Activated CD8-positive, alpha-beta memory T cell treated with anti-CD3 and anti-CD28 coated beads, Interleukin-2, amount 50 U/mL, for 48 hours (primary cell): ENCODE measurements at regions not wholly inside any gene's neighbourhood (a gene's known extent, or its start where the extent isn't known, plus 50 kb on each side); places are given as distances from the start of the nearest gene placed in this dataset.

ENCODE experiments used
- DNase-seq: peaks from one replicate; pipeline ENCODE4 v3.0.0-alpha.2; 2020

DNA sequence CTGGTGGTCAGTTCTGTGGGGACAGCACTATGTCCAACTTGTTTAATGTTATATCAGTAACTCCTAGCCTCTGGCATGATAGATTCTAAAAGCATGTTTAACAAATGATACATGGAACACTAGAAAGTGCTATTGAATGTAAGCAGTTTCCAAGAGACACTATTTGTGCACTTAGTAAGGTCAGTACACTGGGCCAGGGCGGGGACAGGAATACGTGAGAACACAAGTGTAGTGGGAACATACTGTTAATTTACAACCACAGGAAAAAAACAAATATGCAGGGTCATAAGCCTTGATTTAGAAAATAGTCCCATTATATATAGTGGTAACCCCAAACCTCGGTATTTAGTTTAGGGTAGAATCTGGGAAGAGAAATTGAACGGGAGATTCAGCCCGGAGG, 88.9 kb upstream of the SLC38A2 start:
- no peak for DNase-seq

DNA sequence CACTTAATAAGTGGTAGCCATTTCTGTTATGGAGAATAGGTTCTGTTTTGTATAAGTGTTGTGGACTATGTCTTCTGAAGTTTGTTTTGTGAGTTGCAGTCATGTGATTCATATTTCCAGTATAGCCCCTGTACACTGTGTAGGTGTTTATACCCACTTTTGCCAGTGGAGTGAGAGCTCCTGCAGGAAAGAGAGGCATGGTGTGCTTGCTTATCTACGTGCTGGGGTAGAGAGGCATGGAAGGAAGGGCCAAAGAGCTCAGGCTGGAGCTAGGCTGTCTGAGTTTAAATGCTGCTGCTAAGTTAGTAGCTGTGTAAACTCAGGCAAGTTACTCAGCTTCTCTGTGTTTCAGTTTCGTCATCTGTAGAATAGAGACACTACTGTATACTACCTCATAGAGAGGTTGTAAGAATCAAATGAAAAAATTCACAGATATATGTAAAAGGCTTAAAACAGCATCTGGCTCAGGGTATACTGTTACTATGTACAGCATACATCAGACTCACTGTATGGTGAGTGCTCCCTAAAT, 88.2 kb upstream of the SLC38A2 start:
- DNase-seq, result no peak

DNA sequence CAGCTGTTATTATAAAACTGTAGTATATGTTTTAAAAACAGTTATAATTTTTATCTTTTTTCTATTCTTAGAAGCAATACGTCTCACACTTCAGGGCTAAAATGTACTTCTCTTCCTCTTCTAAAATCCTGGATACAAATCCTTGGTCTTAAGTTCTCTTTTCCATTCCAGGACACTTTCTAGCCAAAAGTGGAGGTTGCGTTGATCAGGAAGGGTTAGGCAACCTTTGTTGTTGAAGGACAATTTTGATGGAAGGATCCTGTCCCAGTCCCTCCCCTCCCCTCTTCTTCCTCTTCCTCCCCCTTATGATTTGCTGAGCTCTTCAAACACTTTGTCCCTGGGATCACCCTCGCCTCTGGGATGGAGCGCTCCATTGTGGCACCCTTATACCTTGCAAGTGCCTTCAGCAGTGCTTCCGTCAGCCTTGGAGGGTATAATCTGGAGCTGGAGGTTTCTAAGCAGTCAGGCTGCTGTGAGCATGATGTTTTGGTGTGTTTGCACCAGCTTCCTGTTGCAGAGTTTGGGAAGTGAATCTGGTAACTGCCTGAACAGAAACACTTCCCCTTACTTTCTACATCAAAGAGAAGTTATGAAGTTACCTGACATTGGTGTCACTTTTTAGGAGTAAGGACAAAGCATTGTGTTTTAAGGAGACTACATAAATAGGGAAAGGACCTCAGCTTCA, 87.4 kb upstream of the SLC38A2 start:
- no peak for DNase-seq

DNA sequence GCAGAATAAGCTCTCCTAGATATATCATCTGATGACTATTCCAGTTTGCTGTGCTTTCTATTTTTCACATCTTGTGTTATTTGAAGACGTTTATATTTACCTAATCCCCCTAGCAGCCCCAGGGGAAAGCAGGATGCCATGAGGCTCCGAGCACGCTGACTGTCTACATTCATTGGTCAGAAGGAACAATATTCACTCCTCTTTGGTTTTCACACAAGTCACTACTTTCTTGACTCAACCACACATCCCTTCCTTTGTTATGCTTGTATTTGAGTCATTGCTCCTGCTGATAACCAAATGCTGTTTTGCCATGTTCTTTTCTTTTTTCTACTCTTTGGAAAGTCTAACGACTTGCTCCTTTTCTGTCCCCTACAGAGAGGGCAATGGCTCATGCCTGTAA, 86.5 kb upstream of the SLC38A2 start:
- DNase-seq, result no peak

DNA sequence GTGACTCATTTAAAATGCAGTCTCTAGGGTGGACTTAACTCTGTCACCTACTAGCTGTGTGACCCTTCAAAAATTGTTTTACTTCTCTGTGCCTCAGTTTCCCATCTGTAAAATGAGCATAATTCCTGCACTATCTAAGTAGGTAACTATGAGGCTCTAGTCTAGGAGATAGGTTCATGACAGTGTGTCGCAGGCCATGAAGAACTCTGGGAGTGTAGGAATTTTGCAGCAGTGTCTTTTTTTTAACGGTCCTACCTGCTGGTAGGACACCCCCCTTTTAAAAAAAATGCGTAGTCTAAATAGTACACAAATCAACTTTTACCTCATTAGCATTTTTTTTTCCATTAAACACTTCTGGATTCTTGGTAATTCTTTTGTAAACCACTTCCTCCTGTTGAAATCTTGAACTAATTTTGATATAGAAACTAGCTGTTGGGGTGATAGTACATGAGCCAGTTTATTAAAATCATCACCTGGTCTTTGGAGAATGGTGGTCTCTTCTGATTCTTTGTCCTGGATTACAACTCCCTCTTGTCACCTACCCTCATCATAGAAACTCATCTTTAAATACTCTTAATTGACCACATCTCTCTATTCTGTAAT, 86.0 kb upstream of the SLC38A2 start:
- no peak for DNase-seq

DNA sequence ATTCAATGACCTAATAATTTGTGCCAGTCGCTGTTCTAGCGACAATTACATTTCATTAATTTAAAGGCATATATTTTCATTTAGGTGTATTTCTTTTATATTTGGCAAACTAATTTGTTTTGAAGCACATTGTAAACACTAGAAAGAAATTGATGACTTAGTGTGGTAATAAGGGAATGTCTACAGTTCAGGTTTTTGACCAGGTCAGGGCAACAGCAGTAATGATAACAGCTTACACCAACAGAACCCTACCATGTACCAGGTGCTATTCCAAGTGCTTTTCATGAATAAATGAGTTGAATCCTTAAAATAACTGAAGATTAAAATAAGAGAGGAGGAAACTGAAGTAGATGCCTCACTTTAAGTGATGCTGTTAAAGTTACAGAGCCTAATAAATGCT, 85.4 kb upstream of the SLC38A2 start:
- no peak for DNase-seq

DNA sequence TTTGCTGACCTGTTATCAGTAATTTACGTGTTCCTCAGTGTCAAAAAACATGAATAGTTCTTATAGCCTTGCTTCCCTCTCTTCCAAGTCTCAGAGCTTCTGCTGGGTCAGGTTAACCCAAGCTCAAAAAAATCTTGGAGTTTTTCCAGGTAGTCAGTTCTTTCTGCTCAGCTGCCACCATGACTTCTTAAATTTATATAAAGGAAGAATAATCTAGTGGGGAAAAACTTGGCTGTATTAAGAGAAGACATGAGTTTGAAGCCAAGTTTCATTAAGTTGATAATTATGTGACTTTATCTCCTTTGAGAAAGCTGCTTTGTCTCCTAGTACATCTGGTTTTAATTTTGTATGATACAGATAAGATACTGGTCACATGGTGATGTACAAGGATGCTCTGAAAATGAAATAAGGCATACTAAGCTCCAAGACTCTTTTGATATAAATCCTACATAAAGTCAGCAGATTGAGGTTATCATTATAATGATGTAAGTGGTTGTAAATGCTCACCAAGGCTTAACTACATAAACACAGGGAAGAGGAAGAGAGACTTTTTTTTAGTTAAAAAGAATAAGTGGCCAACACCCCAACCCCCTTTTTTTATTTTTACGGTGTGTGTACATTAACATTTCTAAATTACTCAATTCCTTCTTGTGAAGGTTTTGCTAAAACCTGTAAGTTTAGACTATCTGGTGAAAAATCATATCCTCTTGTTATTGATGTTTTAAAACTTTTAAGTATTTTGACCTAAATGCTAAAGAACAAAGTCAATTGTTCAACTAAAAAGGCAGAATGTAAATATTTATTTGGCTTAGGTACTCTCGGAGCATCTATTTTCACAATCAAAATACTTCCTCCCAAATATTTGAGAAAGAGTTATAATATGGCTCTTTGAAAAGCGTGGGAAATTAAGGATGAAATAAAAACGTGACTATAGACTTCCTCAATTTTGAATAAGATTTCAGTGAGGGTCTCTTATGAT, 84.1 kb upstream of the SLC38A2 start:
- no peak for DNase-seq

DNA sequence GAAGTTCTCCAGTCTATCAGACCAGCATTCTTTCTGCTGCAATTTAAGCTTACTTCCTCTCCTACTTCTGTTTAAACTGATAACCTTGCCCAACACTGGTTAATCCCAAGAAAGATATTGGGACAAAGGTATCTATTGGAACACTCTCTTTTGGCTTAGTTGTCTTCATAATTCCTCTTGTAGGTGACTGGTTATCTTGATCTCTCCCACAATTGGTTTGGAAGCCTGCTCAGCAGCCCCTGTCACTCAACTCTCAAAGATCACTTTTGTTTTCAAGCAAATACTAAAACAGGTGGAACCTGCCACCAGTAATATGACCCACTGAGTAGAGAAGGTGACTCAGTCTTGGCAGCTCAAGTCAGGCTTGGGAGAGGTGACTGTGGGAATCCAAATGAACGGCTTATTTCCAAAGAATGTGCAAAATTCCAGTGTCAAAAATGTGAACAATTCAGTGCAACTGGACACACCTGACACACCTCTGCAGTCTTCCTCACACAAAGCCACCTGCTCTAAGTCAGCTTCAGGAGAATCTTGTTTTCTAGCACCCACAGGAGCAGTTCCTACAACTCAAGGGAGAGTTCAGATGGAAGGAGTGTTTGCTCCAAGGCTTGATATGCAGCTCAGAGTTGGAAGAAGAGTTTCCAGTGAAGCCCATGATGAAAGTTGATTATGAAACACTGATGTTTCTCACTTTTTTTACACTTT, 83.2 kb upstream of the SLC38A2 start:
- no peak for DNase-seq

DNA sequence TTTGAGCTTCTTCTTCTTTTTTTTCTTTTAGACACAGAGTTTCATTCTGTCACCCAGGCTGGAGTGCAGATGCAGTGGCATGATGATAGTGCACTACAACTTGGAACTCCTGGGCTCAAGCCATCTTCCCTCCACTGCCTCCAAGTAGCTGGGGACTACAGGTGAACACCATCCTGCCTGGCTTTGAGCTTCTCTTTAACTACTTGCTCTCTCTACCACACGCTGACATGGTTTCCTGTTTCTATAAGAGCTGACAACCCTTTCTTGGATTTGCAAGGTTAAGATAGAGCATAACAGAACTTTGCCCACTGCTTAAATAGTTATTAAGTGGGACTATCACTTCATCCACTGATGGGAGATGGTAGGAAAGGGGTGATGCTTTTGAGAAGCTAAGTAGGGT, 82.4 kb upstream of the SLC38A2 start:
- DNase-seq, result no peak

DNA sequence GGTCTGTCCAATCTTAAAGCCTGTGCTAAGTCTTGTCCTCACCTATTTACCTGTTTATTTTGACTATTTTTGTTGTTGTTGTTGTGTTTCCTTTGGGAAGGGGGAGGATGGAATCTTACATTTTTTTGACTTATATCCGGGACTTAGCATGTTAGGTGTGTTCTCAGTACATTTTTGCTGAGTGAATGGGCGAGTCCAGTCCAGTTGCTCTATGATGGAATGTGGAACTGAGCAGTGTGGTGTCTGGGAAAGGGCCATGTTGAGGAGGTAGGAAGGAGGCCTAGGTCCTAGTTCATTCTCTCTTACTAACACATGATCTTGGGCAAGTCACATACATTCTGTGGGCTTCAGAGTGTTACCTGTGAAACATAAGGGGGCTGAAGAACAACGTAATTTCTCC, 80.9 kb upstream of the SLC38A2 start:
- no peak for DNase-seq

DNA sequence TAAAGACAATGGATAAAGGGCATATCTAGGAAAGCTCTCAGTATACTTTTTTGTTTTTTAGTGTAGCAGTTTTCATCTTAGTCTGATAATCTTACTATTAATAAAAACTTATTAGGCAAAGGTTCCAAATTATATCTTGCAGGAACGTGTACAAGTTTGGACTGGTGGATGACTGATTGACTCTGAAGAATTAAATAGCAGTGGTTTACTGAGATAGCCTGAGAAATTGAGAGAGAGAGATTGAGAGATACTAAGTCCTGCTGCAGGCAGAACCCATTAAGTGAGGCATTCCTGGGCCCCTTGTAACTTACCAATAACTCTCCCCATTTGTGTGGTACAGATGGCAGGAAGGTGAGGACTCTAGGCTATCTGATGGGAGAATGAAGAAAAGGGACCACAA, 80.2 kb upstream of the SLC38A2 start:
- no peak for DNase-seq

DNA sequence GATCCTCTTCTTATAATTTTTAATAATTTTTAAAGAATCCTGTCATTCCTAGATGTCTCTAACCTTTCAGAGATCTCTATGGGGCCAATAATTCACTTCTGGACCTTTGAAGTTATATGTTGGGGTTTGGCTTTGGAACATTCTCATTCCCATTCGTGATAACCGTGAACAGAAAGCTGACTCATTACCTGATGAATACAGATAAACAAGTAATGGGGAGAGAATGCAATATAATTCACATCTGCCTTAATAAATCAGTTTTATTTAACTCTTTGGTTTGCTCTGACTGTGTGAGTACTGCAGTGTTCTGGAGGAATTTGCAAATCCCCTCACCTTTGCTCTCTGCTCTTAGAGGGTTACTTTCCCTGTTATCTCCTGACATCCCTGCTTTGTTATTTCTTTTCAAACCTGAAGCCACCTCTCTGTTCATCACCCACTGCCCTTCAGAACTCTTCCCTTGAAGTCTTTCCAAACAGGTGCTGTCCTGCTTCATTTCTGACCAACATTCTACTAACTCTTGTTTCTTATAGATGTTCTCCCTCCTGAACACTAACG, 79.6 kb upstream of the SLC38A2 start:
- DNase-seq, result no peak

DNA sequence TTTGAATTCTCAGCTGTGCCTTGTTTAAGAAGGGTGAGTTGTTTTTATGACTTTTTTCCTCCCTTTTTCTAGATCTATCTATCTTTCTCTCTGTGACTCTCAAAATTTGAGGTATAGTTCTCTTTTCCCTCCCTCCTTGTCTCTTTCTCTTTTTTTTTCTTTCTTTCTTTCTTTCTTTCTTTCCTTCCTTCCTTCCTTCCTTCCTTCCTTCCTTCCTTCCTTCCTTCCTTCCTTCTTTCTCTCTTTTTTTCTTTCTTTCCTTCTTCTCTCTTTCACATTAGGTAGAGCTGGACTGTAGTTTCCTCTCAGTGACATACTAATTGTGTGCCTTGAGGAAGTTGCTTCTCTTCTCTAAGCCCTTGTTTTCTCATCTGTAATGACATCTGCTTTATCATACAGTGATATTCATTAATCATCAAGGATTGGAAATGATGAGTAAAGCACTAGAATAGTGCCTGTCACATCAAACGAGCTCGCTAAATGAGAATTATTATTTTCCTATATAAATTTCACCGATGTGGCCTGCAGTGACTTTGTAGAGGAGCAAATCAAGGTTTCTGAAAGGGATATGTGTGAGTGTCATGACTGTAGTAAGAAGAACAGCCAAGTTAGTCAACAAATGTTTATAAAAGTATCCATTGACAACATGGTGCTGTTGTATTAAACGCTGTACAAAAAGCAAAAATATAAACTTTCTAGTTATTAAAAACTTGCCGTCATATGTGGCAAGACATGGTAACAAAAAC, 78.9 kb upstream of the SLC38A2 start:
- no peak for DNase-seq

DNA sequence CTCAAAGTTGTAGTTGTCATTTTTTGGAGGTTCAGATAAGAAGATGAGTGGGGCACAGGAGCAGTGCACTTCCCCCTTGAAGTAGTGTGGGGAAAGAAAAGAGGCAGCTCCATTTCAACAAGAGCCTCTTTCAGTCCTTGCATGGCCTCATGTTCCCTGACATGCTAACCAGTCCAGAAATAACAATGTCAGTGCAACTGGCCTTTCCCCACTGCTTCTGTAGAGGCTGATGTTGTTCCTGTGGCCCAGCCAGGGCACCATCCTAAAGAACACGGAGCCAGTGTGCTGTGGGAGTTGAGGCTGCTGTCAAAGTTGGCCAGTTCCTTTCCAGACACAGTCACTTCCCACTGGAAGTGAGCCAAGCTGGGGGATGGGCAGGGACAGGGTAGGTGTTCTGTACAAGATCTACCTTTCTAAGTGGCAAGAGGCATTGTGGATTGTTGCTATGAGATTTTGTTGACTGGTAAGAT, 77.7 kb upstream of the SLC38A2 start:
- DNase-seq, result no peak

DNA sequence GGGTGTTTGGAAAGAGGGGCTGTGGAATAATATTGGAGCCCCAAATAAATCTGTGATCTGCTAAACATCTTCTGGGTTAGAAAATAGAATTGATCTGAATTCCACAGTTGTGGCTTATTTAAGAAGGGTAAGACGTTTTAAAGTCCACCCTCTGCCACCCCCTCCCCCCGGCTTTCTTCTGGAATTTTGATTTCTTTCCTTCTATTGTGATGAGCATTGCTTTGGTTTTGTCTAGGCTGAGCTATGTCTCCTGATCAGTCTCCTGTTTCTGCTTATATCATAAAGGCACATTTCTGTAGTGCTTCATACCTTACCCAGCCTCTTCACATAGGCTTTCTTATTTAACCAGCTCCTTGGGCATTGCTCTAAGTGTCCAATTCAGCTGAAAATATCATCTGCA, 77.3 kb upstream of the SLC38A2 start:
- no peak for DNase-seq

DNA sequence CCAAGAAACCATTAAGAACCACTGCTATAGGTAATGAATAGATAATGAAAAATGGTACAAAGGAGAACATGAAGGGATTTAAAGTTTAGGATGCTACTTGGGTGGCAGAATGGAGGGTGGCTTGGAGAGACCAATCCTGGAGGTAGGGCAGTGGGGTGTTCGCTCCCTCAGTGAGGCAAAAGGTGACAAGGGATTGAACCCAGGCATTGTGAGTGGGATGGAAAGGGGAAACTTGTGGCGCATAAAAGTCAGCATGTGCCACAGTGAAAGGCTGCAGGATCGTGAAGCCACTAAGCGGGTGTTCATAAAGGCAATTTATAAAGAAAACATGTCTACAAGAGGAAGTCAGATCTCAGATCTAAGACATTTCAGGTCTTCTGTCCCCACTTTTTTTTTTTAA, 76.7 kb upstream of the SLC38A2 start:
- DNase-seq, result no peak

DNA sequence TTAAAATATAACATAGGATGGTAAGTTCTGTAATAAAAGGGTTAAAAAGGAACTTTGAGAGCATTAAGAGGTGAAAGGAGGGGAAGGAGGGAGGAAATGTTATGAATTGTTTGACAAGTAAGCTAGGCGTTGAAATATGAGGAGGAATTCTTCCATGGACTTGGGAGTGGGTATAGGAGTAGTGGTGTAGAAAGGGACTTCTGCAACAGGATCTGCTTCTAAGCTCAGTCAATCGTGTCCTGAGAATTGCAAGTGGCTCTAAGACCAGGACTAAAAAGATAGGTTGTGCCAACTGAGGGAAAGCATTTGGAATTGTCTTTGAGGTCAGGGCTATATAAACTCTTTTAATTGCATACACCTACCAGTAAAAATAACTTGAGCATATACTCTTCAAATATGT, 74.1 kb upstream of the SLC38A2 start:
- DNase-seq, result no peak

DNA sequence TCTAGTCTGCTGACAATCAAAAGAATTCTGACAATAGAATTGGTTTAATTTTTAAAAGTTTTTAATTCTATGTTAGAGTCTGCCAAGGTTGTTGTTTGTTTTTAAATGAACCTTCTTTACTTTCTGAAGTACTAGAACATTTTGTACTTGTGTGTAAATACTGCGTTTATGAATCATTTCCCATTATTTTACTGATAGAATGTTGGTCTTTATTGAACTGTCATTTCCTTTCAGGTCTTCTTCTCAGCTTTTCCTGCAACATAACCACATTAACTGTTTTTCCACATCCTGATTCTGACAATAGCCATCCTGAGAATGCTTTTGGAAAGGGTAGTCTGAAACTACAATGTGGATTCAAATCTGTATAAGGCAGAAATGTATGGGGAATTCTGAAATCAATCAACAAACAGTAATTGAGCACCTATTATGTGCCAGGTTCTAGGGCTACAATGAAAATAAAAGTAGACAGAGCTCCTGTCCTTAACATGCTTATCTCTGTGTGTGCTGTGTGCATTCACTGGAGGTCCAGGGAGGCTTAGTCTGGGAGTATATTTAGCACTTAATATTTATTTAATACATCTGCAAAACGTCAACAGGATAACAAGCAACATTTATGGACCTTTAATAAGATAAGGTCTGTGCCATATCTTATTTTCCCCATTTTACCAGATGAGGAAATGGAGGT, 73.1 kb upstream of the SLC38A2 start:
- DNase-seq, result no peak

DNA sequence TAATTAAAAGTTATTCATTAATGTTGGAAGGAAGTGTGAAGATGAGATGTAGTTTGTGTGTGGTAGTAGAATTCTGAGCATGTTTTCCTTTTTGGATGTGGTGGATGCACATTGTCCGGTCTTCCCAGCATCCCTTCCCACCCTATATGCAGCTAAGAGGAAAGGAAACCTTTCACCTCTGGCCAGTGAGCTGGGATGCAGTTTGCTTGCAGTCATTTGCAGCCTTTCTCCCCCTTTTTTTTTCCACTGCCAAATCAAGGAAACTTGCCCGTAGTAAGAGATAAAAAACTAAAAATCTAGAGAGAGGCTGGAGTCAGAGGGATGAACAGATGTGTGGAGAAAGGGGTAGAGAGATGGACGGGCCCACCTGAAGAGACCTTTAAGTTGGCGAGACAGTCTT, 72.5 kb upstream of the SLC38A2 start:
- no peak for DNase-seq

DNA sequence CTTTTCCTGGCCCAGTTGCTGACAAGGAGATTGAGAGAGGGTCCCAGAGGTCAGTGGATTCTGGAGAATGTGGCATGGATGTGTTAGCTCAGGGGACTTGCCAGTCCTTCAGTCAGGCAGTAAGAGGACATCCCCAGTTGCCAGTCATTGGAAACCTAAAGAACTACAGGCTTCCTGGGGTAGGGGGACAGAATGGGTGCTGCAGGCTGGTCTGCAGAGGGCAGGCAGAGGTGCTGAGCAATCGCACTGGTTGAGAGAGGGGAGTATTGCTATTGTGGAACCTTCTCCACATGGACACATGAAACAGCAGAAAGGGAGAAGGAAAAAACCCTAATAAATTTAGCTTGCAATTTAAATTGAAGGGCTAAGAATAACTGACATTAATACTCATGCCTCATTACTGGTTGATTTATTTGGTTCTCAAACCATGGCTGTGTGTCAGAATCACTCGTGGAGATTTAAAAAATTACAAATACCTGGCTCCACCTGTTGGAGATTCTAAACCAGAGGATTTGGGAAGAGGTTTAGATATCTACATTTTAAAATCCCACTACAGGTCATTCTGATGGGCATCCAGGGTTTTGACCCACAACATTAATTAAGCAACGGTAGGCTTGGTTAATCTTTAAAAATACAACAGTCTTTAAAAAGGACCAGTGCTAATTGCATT, 71.2 kb upstream of the SLC38A2 start:
- DNase-seq, result no peak

DNA sequence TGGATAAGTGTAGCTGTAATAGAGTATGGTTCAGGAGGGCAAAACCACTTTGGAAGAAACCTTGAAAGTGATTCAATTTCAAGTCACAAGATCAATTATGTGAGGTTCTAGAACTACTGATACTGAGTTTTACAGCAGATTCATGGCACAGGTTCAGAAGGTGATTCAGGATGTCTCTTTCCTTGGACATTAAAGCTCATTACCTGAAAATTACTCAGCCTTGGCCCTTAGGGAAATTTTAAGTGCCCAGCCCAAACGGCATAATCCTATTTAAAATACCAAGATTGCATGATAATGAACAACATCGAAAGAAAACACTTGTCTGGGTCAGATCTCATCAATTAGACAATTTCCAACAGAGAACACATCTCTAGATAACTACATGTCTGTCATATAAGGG, 70.2 kb upstream of the SLC38A2 start:
- DNase-seq, result no peak
